ENCODE measurements at regions not wholly inside any gene's neighbourhood (a gene's known extent, or its start where the extent isn't known, plus 50 kb on each side); places are given as distances from the start of the nearest gene placed in this dataset.

- no peak for DNase-seq (ENCODE audit: low read depth)
These were observed 908.3 kb downstream of the TUSC7 start for GRCh38 chr3:117617906-117618305.

DNA sequence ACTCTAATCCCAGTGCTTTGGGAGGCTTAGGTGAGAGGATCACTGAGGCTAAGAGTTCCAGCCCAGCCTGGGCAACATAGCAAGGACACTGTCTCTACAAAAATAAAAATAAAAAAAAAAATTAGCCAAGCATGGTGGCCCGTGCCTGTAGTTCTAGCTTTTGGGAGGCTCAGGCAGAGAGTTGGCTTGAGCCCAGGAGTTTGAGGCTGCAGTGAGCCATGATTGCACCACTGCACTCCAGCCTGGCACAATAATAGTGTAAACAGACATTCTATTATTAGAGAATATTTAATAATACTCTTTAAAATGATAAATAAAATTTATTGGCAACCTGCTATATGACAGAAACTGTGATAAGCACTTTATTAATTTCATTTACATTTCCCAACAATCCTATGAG is 908.9 kb downstream of the TUSC7 start:
- DNase-seq (ENCODE audit: low read depth), result no peak

- no peak for DNase-seq (ENCODE audit: low read depth)
These were observed 910.2 kb downstream of the TUSC7 start for GRCh38 chr3:117619805-117620204.

DNA sequence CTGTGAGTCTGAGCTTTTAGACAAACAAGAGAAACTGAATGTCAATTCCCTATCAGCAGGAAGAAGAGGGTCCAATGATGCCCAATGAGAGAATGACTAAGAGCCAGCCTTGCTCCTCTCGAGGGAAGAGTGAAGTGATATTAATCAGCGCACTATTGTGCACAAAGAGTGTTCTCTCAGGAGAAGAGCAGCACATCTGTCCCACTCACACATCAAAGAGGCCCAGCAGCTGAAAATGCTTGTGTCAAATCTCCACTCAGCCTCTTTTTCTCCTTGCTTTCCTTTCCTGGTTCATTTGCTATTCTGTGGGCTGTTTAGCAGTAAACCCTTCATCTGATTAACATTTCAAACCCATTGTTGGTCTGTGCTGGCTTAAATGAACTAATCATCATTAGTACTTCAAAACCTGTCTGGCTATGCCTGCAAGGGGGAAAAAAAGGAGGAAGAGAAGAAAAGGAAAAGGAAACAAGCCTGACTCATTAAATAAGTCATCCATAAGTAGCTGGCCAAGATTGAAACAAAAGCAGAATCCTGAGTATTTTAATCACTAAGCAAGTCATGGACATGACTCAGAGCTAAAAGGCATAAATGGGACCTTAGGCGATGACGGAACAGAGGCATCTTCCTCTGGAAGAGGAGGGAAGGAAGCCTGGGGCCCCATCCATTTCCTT is 912.7 kb downstream of the TUSC7 start:
- no peak for DNase-seq (ENCODE audit: low read depth)

DNA sequence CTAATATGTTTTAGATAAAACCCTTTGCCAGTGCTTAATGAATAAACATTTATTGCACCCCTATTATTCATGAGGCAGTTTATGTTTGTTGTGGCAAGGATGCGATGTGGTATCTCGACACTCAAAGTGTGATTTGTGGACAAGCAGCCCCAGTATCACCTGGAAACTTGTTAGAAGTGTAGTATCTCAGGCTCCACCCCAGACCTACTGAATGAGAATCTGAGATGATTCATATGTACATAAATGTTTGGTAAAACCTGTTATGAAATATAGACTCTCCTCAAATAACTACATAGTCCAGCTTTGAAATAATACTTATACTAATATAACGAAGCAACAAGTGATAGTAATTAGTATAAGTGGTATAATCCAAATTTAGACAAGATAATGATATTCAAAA is 914.8 kb downstream of the TUSC7 start:
- DNase-seq (ENCODE audit: low read depth), result no peak

GRCh38 chr3:117625174-117625573 is 915.6 kb downstream of the TUSC7 start:
- no peak for DNase-seq (ENCODE audit: low read depth)

GRCh38 chr3:117626577-117626976 is 917.0 kb downstream of the TUSC7 start:
- no peak for DNase-seq (ENCODE audit: low read depth)

DNA sequence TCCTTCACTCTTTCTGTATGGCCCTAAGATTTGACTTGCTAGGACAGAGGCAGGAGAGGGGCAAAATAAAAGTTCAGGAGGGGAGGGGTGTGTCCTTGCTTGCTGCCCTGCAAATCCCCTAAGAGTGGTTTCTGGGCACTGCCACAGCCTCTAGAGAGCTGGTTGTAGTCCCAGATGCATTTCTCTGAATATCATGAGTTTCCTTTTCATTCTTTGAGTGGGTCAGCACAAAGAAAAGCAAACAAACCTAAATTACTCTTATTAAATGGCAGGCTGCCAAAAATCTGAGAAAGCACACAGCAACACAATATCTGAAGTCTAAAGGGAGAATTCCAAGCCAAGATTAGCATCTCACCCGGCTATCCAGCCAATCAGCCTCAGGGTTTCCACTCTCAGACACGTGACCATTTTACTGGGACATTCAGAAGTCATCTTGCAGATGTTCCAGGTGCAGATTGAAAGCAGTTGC is 919.3 kb downstream of the TUSC7 start:
- no peak for DNase-seq (ENCODE audit: low read depth)

DNA sequence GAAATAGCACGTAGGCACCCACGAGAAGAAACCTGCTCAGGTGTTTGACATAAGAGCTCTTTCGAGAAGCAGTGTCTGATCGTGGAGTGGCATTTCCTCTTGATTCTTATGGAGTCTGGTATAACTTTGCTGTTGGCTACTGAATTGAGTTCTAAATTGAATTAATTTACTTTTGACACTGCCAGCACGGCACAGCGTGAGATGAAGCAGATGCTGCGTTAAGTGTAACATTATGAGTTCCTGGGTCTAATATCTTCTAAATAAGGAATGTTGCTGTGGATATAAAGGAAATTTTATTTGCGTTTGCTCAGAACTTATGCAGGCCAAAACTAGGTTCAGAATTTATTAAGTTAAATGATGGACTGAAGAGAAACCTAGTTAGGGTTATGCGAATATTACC is 919.9 kb downstream of the TUSC7 start:
- no peak for DNase-seq (ENCODE audit: low read depth)

- DNase-seq (ENCODE audit: low read depth), result no peak
These were observed 920.9 kb downstream of the TUSC7 start for GRCh38 chr3:117630469-117630868.

DNA sequence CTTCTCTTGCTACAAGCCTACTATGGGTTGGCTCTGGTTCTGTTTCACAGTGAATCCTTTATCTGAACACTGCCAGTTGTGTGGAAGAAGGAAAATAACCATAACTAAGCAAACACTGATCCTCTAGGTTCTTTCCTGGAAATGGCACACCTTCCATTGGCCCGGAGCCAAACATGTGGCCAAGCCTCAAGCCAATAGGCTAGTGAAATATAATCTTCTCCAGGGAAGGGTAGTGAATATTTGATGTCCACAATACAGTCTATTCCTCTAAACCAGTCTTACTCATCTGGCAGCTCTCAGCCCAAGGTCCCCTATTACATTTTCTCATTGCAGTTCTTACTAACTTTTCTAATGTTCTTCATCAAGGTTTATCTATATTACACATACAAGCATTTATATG is 921.3 kb downstream of the TUSC7 start:
- DNase-seq (ENCODE audit: low read depth), result no peak

DNA sequence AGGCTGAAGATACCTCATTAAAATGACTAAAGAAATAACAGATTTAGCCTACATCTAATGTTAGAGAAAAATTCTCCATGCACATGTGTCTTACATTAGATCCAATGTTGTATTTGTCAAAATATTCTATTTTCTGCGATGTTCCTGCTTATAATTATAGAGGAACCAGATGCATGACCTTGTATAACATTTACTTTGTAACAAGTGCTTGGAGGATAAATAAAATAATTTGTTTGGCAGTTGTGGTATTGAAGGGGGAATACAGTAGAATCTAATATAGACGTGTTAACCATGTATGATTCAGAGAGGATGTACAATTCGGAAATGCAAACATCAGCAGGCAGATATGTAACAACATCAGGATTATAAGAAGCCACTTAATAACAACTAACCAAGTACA is 922.2 kb downstream of the TUSC7 start:
- DNase-seq (ENCODE audit: low read depth), result no peak

DNA sequence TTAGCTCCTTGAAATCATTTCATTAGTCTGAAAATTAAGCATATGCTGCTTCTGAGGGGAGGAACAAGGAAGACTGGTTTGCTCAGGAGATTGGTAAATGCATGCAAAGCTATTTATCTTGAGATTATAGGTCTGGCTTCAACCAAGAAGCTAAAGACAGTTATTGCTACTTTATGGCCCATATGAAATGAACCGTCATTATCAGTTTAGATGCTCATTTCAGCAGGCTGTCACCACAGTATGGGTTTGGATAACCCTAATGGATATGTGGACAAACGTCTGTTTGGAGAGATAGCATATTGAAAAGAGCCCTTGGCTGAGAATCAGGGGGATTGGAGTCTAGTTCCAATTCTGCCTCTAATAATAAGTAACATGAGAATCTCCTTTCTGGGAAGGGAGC is 922.6 kb downstream of the TUSC7 start:
- DNase-seq (ENCODE audit: low read depth), result no peak

DNA sequence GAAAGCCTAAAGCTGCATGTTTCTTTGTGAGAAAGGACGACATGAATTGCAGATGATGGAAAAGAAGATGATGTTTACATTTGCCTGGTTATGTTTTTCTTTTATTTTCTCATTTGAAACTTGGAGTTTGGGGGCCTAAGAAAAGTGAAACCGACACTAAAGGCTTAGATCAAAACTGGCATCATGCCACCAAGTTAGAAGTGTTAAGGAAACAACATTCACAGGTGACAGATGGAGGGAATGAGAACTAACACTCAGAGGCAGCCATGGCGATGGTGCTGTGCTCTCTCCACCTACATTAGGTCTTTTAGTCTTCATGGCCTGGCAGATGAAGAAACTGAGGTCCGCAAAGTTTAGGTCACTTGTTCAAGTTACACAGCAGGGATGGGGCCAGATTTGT is 923.6 kb downstream of the TUSC7 start:
- no peak for DNase-seq (ENCODE audit: low read depth)

GRCh38 chr3:117637666-117638065 is 928.1 kb downstream of the TUSC7 start:
- no peak for DNase-seq (ENCODE audit: low read depth)

DNA sequence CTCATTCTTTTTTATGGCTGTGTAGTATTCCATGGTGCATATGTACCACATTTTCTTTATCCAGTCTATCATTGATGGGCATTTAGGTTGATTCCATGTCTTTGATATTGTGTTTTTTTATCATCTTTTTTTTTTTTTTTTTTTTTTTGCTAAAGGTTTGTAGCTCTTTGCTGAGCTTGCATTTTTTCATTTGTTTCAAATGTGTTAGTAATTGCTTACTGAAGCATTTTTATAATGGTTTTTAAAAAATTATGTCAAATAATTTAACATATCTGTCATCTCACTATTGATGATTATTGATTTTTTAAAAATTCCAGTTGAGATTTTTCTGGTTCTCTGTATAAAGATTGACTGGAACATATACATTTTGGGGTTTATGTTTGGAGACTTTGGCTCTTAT is 934.6 kb downstream of the TUSC7 start:
- DNase-seq (ENCODE audit: low read depth), result no peak

DNA sequence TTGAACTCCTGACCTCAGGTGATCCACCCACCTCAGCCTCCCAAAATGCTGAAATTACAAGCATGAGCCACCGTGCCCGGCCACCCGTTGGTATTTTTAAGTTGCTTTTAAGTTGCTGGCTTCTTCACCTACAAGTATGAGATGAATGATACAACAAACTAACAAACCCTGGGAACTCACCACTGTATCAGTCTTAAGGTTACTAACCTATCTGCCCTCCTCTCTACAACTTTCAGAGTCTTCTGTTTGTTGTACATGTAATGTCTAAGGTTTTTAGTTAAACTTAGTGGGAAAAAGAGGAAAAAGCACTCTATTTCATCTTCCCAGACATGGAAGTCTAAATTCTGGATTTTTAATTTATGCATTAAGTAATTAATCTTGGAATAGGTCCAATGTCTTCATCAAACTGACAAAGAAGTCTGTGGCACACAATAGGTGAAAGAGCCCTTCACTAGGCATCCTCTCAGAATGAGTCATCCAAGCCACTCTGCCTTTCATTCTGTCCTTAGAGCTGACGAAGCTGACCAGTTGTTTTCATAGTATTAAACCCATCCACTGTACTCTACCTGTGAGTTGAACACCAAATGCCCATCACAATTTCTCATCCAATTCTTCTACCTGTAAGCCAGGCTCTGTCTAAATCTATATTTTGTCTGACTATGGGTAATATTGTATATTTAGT is 936.1 kb downstream of the TUSC7 start:
- no peak for DNase-seq (ENCODE audit: low read depth)

GRCh38 chr3:117647435-117647834 is 937.9 kb downstream of the TUSC7 start:
- no peak for DNase-seq (ENCODE audit: low read depth)

DNA sequence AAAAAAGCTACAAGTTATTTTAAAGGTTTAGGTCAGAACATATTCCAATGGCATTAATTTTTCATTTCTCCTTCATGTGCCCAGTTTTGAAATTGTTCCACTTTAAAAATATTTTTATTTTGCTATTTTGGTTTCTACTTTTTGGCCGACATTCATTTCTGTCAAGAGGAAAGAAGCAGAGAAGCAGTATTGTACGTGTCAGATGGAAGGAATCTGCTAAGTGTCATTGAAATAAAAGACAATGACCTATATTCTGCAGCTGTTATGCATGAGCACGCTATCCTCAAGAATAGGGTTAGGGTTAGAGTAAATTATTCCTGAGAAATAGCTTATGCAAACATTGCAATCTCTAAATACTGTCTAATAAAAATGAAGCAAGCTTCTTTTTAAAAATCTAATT is 941.7 kb downstream of the TUSC7 start:
- DNase-seq (ENCODE audit: low read depth), result no peak

- DNase-seq (ENCODE audit: low read depth), result no peak
These were observed 946.8 kb downstream of the TUSC7 start for GRCh38 chr3:117656391-117656790.

GRCh38 chr3:117657278-117657677 is 947.7 kb downstream of the TUSC7 start:
- DNase-seq (ENCODE audit: low read depth), result no peak

GRCh38 chr3:117660941-117661817 is 951.6 kb downstream of the TUSC7 start:
- no peak for DNase-seq (ENCODE audit: low read depth)

- DNase-seq (ENCODE audit: low read depth), result no peak
These were observed 952.2 kb downstream of the TUSC7 start for GRCh38 chr3:117661818-117662095.

Data from stimulated activated CD8-positive, alpha-beta memory T cell treated with anti-CD3 and anti-CD28 coated beads, Interleukin-12 subunit alpha, Interleukin-12 subunit beta, amount 100 ng/mL, for 1 hour (primary cell).